ENCODE measurements at regions not wholly inside any gene's neighbourhood (a gene's known extent, or its start where the extent isn't known, plus 50 kb on each side); places are given as distances from the start of the nearest gene placed in this dataset.

GRCh38 chr9:85248514-85249312 is 493.0 kb downstream of the AGTPBP1 start:
- peaks cover 4% of the 10 kb centered on the region for H3K27me3 Mint-ChIP-seq
- CTCF ChIA-PET, result no interaction called here
- no peak for ATAC-seq (ENCODE audit: poor library complexity)

GRCh38 chr9:85246541-85246940 is 495.2 kb downstream of the AGTPBP1 start:
- no peaks in the 10 kb centered on the region for H3K36me3 ChIP-seq (ENCODE audit: insufficient read depth, low read length)
- peaks cover 4% of the 10 kb centered on the region for H3K27me3 Mint-ChIP-seq
- H3K4me1 Mint-ChIP-seq (ENCODE audit: low read depth), result no peaks in the 10 kb centered on the region
- ChIA-PET CTCF (no interaction called here), POLR2A (no interaction called here)
- ATAC-seq (ENCODE audit: poor library complexity) (no peak), DNase-seq (no peak)
- no peak overlapping the region for H3K4me3 Mint-ChIP-seq
- H3K36me3 Mint-ChIP-seq (ENCODE audit: low read depth), result no peaks in the 10 kb centered on the region
- H3K4me3 ChIP-seq (ENCODE audit: low read length), result no peak overlapping the region
- no peak overlapping the region for H3K27ac ChIP-seq (ENCODE audit: low read depth in 1 of 2, low read length in 2 of 2)
- peaks cover 0 to 4% of the 10 kb centered on the region in 2 experiments for H3K9me3 ChIP-seq (ENCODE audit: control insufficient read depth in 1 of 2, insufficient read depth in 1 of 2, low read length in 2 of 2)
- intact Hi-C loops (cut with DNase I, micrococcal nuclease), result no loop called here
- no peaks in the 10 kb centered on the region for H3K9me3 Mint-ChIP-seq
- no peak for TF ChIP-seq CTCF (IDR thresholded peaks at IDR 0.05)
- no peaks in the 10 kb centered on the region for H3K27me3 ChIP-seq (ENCODE audit: control insufficient read depth in 1 of 2, insufficient read depth in 2 of 2, low read length in 2 of 2)
- no peaks in the 10 kb centered on the region for H3K4me1 ChIP-seq (ENCODE audit: insufficient read depth, low read length)
- no peak overlapping the region for H3K27ac Mint-ChIP-seq

More at GRCh38 chr9:85248514-85249312, 493.0 kb downstream of the AGTPBP1 start:
- H3K4me1 ChIP-seq (ENCODE audit: insufficient read depth, low read length), result no peaks in the 10 kb centered on the region
- POLR2A ChIA-PET, result no interaction called here
- no peak overlapping the region for H3K4me3 ChIP-seq (ENCODE audit: low read length)
- H3K4me3 Mint-ChIP-seq, result no peak overlapping the region
- no peak for DNase-seq
- intact Hi-C loops (cut with DNase I, micrococcal nuclease), result no loop called here
- no peak for TF ChIP-seq CTCF (IDR thresholded peaks at IDR 0.05)
- H3K9me3 Mint-ChIP-seq, result no peaks in the 10 kb centered on the region
- H3K27ac ChIP-seq (ENCODE audit: low read depth in 1 of 2, low read length in 2 of 2), result no peak overlapping the region
- H3K36me3 ChIP-seq (ENCODE audit: insufficient read depth, low read length), result no peaks in the 10 kb centered on the region
- H3K27me3 ChIP-seq (ENCODE audit: control insufficient read depth in 1 of 2, insufficient read depth in 2 of 2, low read length in 2 of 2), result no peaks in the 10 kb centered on the region
- H3K27ac Mint-ChIP-seq, result no peak overlapping the region
- H3K9me3 ChIP-seq (ENCODE audit: control insufficient read depth in 1 of 2, insufficient read depth in 1 of 2, low read length in 2 of 2), result peaks cover 0 to 4% of the 10 kb centered on the region in 2 experiments
- H3K36me3 Mint-ChIP-seq (ENCODE audit: low read depth), result no peaks in the 10 kb centered on the region
- no peaks in the 10 kb centered on the region for H3K4me1 Mint-ChIP-seq (ENCODE audit: low read depth)

GRCh38 chr9:85244856-85245255 is 496.9 kb downstream of the AGTPBP1 start:
- no peaks in the 10 kb centered on the region for H3K4me1 ChIP-seq (ENCODE audit: insufficient read depth, low read length)
- ChIA-PET CTCF (no interaction called here), POLR2A (no interaction called here)
- Mint-ChIP-seq H3K36me3 (ENCODE audit: low read depth) (no peaks in the 10 kb centered on the region), H3K27me3 (peaks cover 4% of the 10 kb centered on the region), H3K9me3 (peaks cover under 1% of the 10 kb centered on the region), H3K27ac (no peak overlapping the region), H3K4me3 (no peak overlapping the region), H3K4me1 (ENCODE audit: low read depth) (no peaks in the 10 kb centered on the region)
- H3K36me3 ChIP-seq (ENCODE audit: insufficient read depth, low read length), result no peaks in the 10 kb centered on the region
- H3K27me3 ChIP-seq (ENCODE audit: control insufficient read depth in 1 of 2, insufficient read depth in 2 of 2, low read length in 2 of 2), result no peaks in the 10 kb centered on the region
- H3K4me3 ChIP-seq (ENCODE audit: low read length), result no peak overlapping the region
- no peak for TF ChIP-seq CTCF (IDR thresholded peaks at IDR 0.05)
- no peak for ATAC-seq (ENCODE audit: poor library complexity)
- no peak overlapping the region for H3K27ac ChIP-seq (ENCODE audit: low read depth in 1 of 2, low read length in 2 of 2)
- intact Hi-C loops (cut with DNase I, micrococcal nuclease), result no loop called here
- no peak for DNase-seq
- peaks cover 0 to 4% of the 10 kb centered on the region in 2 experiments for H3K9me3 ChIP-seq (ENCODE audit: control insufficient read depth in 1 of 2, insufficient read depth in 1 of 2, low read length in 2 of 2)
